ENCODE measurements at regions not wholly inside any gene's neighbourhood (a gene's known extent, or its start where the extent isn't known, plus 50 kb on each side); places are given as distances from the start of the nearest gene placed in this dataset.

GRCh38 chr13:57569986-57570385, 61.6 kb upstream of the PCDH17 start:
- TF ChIP-seq CTCF (conservative IDR thresholded peaks at IDR 0.05; ENCODE audit: low read depth, low read length) (no peak), EZH2 (IDR thresholded peaks at IDR 0.05; ENCODE audit: borderline replicate concordance, low read depth, low read length, poor library complexity, severe bottlenecking) (no peak)
